ENCODE measurements at regions not wholly inside any gene's neighbourhood (a gene's known extent, or its start where the extent isn't known, plus 50 kb on each side); places are given as distances from the start of the nearest gene placed in this dataset.

- Histone ChIP-seq H3K36me3 (ENCODE audit: insufficient read depth, low read length) (no peaks in the 10 kb centered on the region), H3K4me3 (no peak overlapping the region)
Observed at GRCh38 chr1:94316183-94316582, 78.8 kb upstream of the ARHGAP29 start.

GRCh38 chr1:94315552-94316116 lies 78.2 kb upstream of the ARHGAP29 start:
- TF ChIP-seq EZH2 (IDR thresholded peaks at IDR 0.05), result no peak
- TF ChIP-seq POLR2AphosphoS5 (IDR thresholded peaks at IDR 0.05; ENCODE audit: borderline replicate concordance, low read depth, low read length), result no peak
- TF ChIP-seq FOXP2 (optimal IDR thresholded peaks at IDR 0.05; ENCODE audit: control extremely low read depth, extremely low read length, insufficient read depth), result no peak
- Histone ChIP-seq H3K4me3 (no peak overlapping the region), H3K9me3 (ENCODE audit: low read depth, low read length) (no peaks in the 10 kb centered on the region), H3K27ac (peak overlapping the region; percentile 42; the same call in 1 of the 2 replicates), H3K36me3 (ENCODE audit: insufficient read depth, low read length) (no peaks in the 10 kb centered on the region), H3K9ac (ENCODE audit: insufficient read length) (peak overlapping the region; percentile 29)
- DNase-seq (ENCODE audit: low read depth, low spot score), result no peak

More at GRCh38 chr1:94316183-94316582, 78.8 kb upstream of the ARHGAP29 start:
- H3K9ac ChIP-seq (ENCODE audit: insufficient read length), result peak overlapping the region; percentile 29
- H3K9me3 ChIP-seq (ENCODE audit: low read depth, low read length), result no peaks in the 10 kb centered on the region
- no peak for TF ChIP-seq POLR2AphosphoS5 (IDR thresholded peaks at IDR 0.05; ENCODE audit: borderline replicate concordance, low read depth, low read length)
- no peak for TF ChIP-seq FOXP2 (optimal IDR thresholded peaks at IDR 0.05; ENCODE audit: control extremely low read depth, extremely low read length, insufficient read depth)
- no peak for TF ChIP-seq EZH2 (IDR thresholded peaks at IDR 0.05)
- H3K27ac ChIP-seq, result peak overlapping the region; percentile 42; the same call in 1 of the 2 replicates
- DNase-seq (ENCODE audit: low read depth, low spot score), result no peak

GRCh38 chr1:94314222-94314858 lies 77.0 kb upstream of the ARHGAP29 start:
- H3K27ac ChIP-seq, result no peak overlapping the region

GRCh38 chr1:94310570-94311270 lies 73.3 kb upstream of the ARHGAP29 start:
- no peak overlapping the region for H3K9ac ChIP-seq (ENCODE audit: insufficient read length)
- no peak overlapping the region for H3K27ac ChIP-seq
- no peak for TF ChIP-seq FOXP2 (optimal IDR thresholded peaks at IDR 0.05; ENCODE audit: control extremely low read depth, extremely low read length, insufficient read depth)
- no peak for TF ChIP-seq POLR2AphosphoS5 (IDR thresholded peaks at IDR 0.05; ENCODE audit: borderline replicate concordance, low read depth, low read length)
- no peak for TF ChIP-seq EZH2 (IDR thresholded peaks at IDR 0.05)
- no peak overlapping the region for H3K4me3 ChIP-seq
- no peaks in the 10 kb centered on the region for H3K9me3 ChIP-seq (ENCODE audit: low read depth, low read length)
- H3K36me3 ChIP-seq (ENCODE audit: insufficient read depth, low read length), result no peaks in the 10 kb centered on the region
- no peak for DNase-seq (ENCODE audit: low read depth, low spot score)

More at GRCh38 chr1:94314222-94314858, 77.0 kb upstream of the ARHGAP29 start:
- Histone ChIP-seq H3K9me3 (ENCODE audit: low read depth, low read length) (no peaks in the 10 kb centered on the region), H3K4me3 (no peak overlapping the region), H3K9ac (ENCODE audit: insufficient read length) (no peak overlapping the region), H3K36me3 (ENCODE audit: insufficient read depth, low read length) (no peaks in the 10 kb centered on the region)
- DNase-seq (ENCODE audit: low read depth, low spot score), result no peak
- TF ChIP-seq POLR2AphosphoS5 (IDR thresholded peaks at IDR 0.05; ENCODE audit: borderline replicate concordance, low read depth, low read length) (no peak), FOXP2 (optimal IDR thresholded peaks at IDR 0.05; ENCODE audit: control extremely low read depth, extremely low read length, insufficient read depth) (no peak), EZH2 (IDR thresholded peaks at IDR 0.05) (no peak)

- Histone ChIP-seq H3K36me3 (ENCODE audit: insufficient read depth, low read length) (no peaks in the 10 kb centered on the region), H3K4me3 (no peak overlapping the region), H3K27ac (no peak overlapping the region), H3K9ac (ENCODE audit: insufficient read length) (no peak overlapping the region), H3K9me3 (ENCODE audit: low read depth, low read length) (no peaks in the 10 kb centered on the region)
- no peak for DNase-seq (ENCODE audit: low read depth, low spot score)
- TF ChIP-seq FOXP2 (optimal IDR thresholded peaks at IDR 0.05; ENCODE audit: control extremely low read depth, extremely low read length, insufficient read depth) (no peak), POLR2AphosphoS5 (IDR thresholded peaks at IDR 0.05; ENCODE audit: borderline replicate concordance, low read depth, low read length) (no peak), EZH2 (IDR thresholded peaks at IDR 0.05) (no peak)
Observed at GRCh38 chr1:94309829-94310569, 72.6 kb upstream of the ARHGAP29 start.

GRCh38 chr1:94309216-94309615 lies 71.8 kb upstream of the ARHGAP29 start:
- no peak overlapping the region for H3K4me3 ChIP-seq
- H3K27ac ChIP-seq, result no peak overlapping the region
- no peak for DNase-seq (ENCODE audit: low read depth, low spot score)
- no peaks in the 10 kb centered on the region for H3K9me3 ChIP-seq (ENCODE audit: low read depth, low read length)
- H3K36me3 ChIP-seq (ENCODE audit: insufficient read depth, low read length), result no peaks in the 10 kb centered on the region
- TF ChIP-seq EZH2 (IDR thresholded peaks at IDR 0.05) (no peak), FOXP2 (optimal IDR thresholded peaks at IDR 0.05; ENCODE audit: control extremely low read depth, extremely low read length, insufficient read depth) (no peak), POLR2AphosphoS5 (IDR thresholded peaks at IDR 0.05; ENCODE audit: borderline replicate concordance, low read depth, low read length) (no peak)
- H3K9ac ChIP-seq (ENCODE audit: insufficient read length), result no peak overlapping the region

- TF ChIP-seq EZH2 (IDR thresholded peaks at IDR 0.05), result no peak
- TF ChIP-seq FOXP2 (optimal IDR thresholded peaks at IDR 0.05; ENCODE audit: control extremely low read depth, extremely low read length, insufficient read depth), result no peak
- TF ChIP-seq POLR2AphosphoS5 (IDR thresholded peaks at IDR 0.05; ENCODE audit: borderline replicate concordance, low read depth, low read length), result no peak
- no peak overlapping the region for H3K27ac ChIP-seq
- H3K9me3 ChIP-seq (ENCODE audit: low read depth, low read length), result no peaks in the 10 kb centered on the region
- no peak overlapping the region for H3K9ac ChIP-seq (ENCODE audit: insufficient read length)
- no peak overlapping the region for H3K4me3 ChIP-seq
- H3K36me3 ChIP-seq (ENCODE audit: insufficient read depth, low read length), result no peaks in the 10 kb centered on the region
- no peak for DNase-seq (ENCODE audit: low read depth, low spot score)
Observed at GRCh38 chr1:94306521-94306920, 69.1 kb upstream of the ARHGAP29 start.

GRCh38 chr1:94305704-94306103 lies 68.3 kb upstream of the ARHGAP29 start:
- no peak overlapping the region for H3K4me3 ChIP-seq
- H3K9ac ChIP-seq (ENCODE audit: insufficient read length), result no peak overlapping the region
- H3K36me3 ChIP-seq (ENCODE audit: insufficient read depth, low read length), result no peaks in the 10 kb centered on the region
- H3K9me3 ChIP-seq (ENCODE audit: low read depth, low read length), result no peaks in the 10 kb centered on the region
- no peak for DNase-seq (ENCODE audit: low read depth, low spot score)
- TF ChIP-seq FOXP2 (optimal IDR thresholded peaks at IDR 0.05; ENCODE audit: control extremely low read depth, extremely low read length, insufficient read depth) (no peak), EZH2 (IDR thresholded peaks at IDR 0.05) (no peak), POLR2AphosphoS5 (IDR thresholded peaks at IDR 0.05; ENCODE audit: borderline replicate concordance, low read depth, low read length) (no peak)
- H3K27ac ChIP-seq, result no peak overlapping the region

Measured in SK-N-MC (cell line).